ENCODE measurements at regions not wholly inside any gene's neighbourhood (a gene's known extent, or its start where the extent isn't known, plus 50 kb on each side); places are given as distances from the start of the nearest gene placed in this dataset.

GRCh38 chr6:133774356-133774755, 114.6 kb upstream of the TCF21 start:
- H3K4me3 ChIP-seq (ENCODE audit: extremely low read depth in 1 of 4, insufficient read depth in 2 of 4, low read depth in 3 of 4, low read length in 4 of 4), result no peak overlapping the region
- CTCF ChIA-PET (ENCODE audit: partially characterized antibody), result interaction anchor here (0.7 to 0.8 kb wide), 2 partner anchors 36 to 69 kb away, joined by 3 read pairs; no protein-coding TSS in a partner anchor
- H2AFZ ChIP-seq (ENCODE audit: low read length), result no peak overlapping the region
- no peak overlapping the region for H2BK12ac ChIP-seq (ENCODE audit: low read depth, low read length)
- H3K23ac ChIP-seq (ENCODE audit: insufficient read length), result no peak overlapping the region
- POLR2A ChIA-PET (ENCODE audit: partially characterized antibody), result no interaction called here
- H3K9me3 ChIP-seq (ENCODE audit: insufficient read depth in 2 of 2, low read depth in 1 of 2, low read length in 1 of 2), result no peaks in the 10 kb centered on the region
- no peak overlapping the region for H2BK120ac ChIP-seq (replicated peaks; ENCODE audit: low read depth, low read length)
- no peak overlapping the region for H2BK5ac ChIP-seq (ENCODE audit: low read depth, low read length)
- no peaks in the 10 kb centered on the region for H3K79me1 ChIP-seq (ENCODE audit: low read depth, low read length)
- H3K27ac ChIP-seq (ENCODE audit: low read depth, low read length), result no peak overlapping the region
- no peak overlapping the region for H3K9ac ChIP-seq (replicated peaks in 1 of 4; ENCODE audit: extremely low read depth in 1 of 4, low read depth in 3 of 4, low read length in 3 of 4)
- H2BK20ac ChIP-seq (ENCODE audit: low read length), result no peak overlapping the region
- H3K27me3 ChIP-seq (replicated peaks in 1 of 4; ENCODE audit: control insufficient read depth in 3 of 4, extremely low read depth in 1 of 4, insufficient read depth in 3 of 4, low read length in 3 of 4), result no peaks in the 10 kb centered on the region
- H2AK5ac ChIP-seq (ENCODE audit: low read depth, low read length), result no peak overlapping the region
- H3K23me2 ChIP-seq (ENCODE audit: low read depth, low read length), result no peaks in the 10 kb centered on the region
- H3K18ac ChIP-seq (ENCODE audit: extremely low read depth, low read length), result no peak overlapping the region
- no peak overlapping the region for H3K56ac ChIP-seq (replicated peaks; ENCODE audit: insufficient read length, low read depth, low read length)
- no peaks in the 10 kb centered on the region for H4K20me1 ChIP-seq (replicated peaks in 1 of 2; ENCODE audit: control insufficient read depth in 1 of 2, insufficient read depth in 2 of 2, low read length in 2 of 2)
- no peak overlapping the region for H3K4ac ChIP-seq (replicated peaks; ENCODE audit: insufficient read length, low read depth, low read length)
- DNase-seq (ENCODE audit: low read depth in 1 of 2, low spot score in 2 of 2) (no peak), FAIRE-seq (no peak)
- H3K4me1 ChIP-seq (replicated peaks in 1 of 4; ENCODE audit: control insufficient read depth in 3 of 4, insufficient read depth in 4 of 4, low read length in 3 of 4), result no peaks in the 10 kb centered on the region
- H3K36me3 ChIP-seq (ENCODE audit: control insufficient read depth in 2 of 4, insufficient read depth in 4 of 4, low read length in 3 of 4), result no peaks in the 10 kb centered on the region
- WGBS, 2 experiments (ENCODE audit: extremely low coverage in 1 of 2, insufficient coverage in 1 of 2, insufficient read length in 1 of 2, insufficient replicate concordance in 2 of 2, low coverage in 1 of 2, low lambda C conversion rate in 2 of 2, missing lambda C conversion rate in 1 of 2), result 84% methylated on average over 2 of the region's 2 CpGs; no CpG with 5 or more reads in 1 of the 2 experiments
- H4K8ac ChIP-seq (ENCODE audit: extremely low read depth, insufficient read depth, low read length), result no peak overlapping the region
- H3K4me2 ChIP-seq (ENCODE audit: insufficient read depth in 1 of 2, low read depth in 2 of 2, low read length in 2 of 2), result no peak overlapping the region
- no peak overlapping the region for H4K91ac ChIP-seq (replicated peaks; ENCODE audit: insufficient read length, low read length)
- H3K79me2 ChIP-seq (ENCODE audit: control insufficient read depth in 1 of 2, insufficient read depth in 2 of 2, low read length in 2 of 2), result no peaks in the 10 kb centered on the region
- no peak overlapping the region for H4K5ac ChIP-seq (ENCODE audit: insufficient read length, low read depth, low read length)
- no peak overlapping the region for H3K14ac ChIP-seq (ENCODE audit: insufficient read length)
- H2BK15ac ChIP-seq (ENCODE audit: low read length), result no peak overlapping the region
- TF ChIP-seq JUN (IDR thresholded peaks at IDR 0.05; ENCODE audit: low read depth, low read length), result no peak
- TF ChIP-seq SIRT6 (IDR thresholded peaks at IDR 0.05; ENCODE audit: low read length), result no peak
- TF ChIP-seq TAF1 (IDR thresholded peaks at IDR 0.05; ENCODE audit: low read depth, low read length), result no peak
- no peak for TF ChIP-seq HDAC2 (IDR thresholded peaks at IDR 0.05; ENCODE audit: borderline replicate concordance in 1 of 2, low read depth in 2 of 2, low read length in 2 of 2)
- TF ChIP-seq EP300 (IDR thresholded peaks at IDR 0.05; ENCODE audit: borderline replicate concordance in 1 of 2, low read depth in 2 of 2, low read length in 2 of 2), result no peak
- TF ChIP-seq PHF8 (conservative IDR thresholded peaks at IDR 0.05; ENCODE audit: low read depth, low read length), result no peak
- no peak for TF ChIP-seq ATF3 (IDR thresholded peaks at IDR 0.05; ENCODE audit: insufficient read depth, low read depth, low read length)
- no peak for TF ChIP-seq RFX5 (IDR thresholded peaks at IDR 0.05; ENCODE audit: borderline replicate concordance, low read depth, low read length)
- no peak for TF ChIP-seq BRCA1 (IDR thresholded peaks at IDR 0.05; ENCODE audit: low read depth, low read length)
- TF ChIP-seq SAP30 (IDR thresholded peaks at IDR 0.05; ENCODE audit: insufficient read depth, insufficient replicate concordance, low read length), result no peak
- no peak for TF ChIP-seq ZNF274 (IDR thresholded peaks at IDR 0.05; ENCODE audit: borderline replicate concordance, extremely low read depth, low read length)
- TF ChIP-seq MAX (IDR thresholded peaks at IDR 0.05), result no peak

All from H1 (cell line).